GM21737 (cell line): ENCODE measurements at regions not wholly inside any gene's neighbourhood (a gene's known extent, or its start where the extent isn't known, plus 50 kb on each side); places are given as distances from the start of the nearest gene placed in this dataset.
A peak's percentile ranks its signal among the peaks of the same experiment; 100 is the strongest.
"Not testable (repeated sequence)": the region's sequence is repeated elsewhere in the genome, so short reads cannot be mapped to it uniquely, and the experiment has no call there.

Experiments used
- ATAC-seq: cut with Tn5 transposase; IDR thresholded peaks from one replicate; pipeline ENCODE4 v1.9.1; 2021; ENCODE audit warnings: mild to moderate bottlenecking, moderate library complexity; ENCODE audit not compliant: unreplicated experiment

DNA sequence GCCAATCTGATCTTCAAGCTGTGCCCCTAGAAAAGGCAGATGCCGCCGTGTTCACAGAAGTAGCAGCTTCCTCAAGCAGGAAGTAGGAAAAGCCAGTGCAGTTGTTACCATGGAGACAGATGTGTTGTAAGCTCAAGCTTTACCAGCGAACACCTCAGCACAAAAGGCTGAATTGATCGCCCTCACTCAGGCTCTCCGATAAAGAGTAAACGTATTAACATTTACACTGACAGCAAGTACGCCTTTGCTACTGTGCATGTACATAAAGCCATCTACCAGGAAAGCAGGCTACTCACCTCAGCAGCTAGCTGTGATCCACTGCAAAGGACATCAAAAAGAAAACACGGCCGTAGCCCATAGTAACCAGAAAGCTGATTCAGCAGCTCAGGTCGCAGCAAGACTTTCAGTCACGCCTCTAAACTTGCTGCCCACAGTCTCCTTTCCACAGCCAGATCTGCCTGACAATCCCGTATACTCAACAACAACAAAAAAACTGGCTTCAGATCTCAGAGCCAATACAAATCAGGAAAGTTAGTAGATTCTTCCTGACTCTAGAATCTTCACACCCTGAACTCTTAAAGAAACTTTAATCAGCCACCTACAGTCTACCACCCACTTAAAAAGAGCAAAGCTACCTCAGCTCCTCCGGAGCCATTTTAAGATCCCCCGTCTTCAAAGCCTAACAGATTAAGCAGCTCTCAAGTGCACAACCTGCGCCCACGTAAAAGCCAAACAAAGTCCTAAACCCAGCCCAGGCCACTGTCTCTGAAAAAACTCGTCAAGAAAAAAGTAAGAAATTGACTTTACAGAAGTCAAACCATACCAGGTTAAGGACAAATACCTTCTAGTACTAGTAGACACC lies 160.0 kb downstream of the DEFB131A start:
- ATAC-seq = not testable (repeated sequence)

GRCh38 chr4:9604893-9605190 lies 160.6 kb downstream of the DEFB131A start:
- not testable (repeated sequence) for ATAC-seq

DNA sequence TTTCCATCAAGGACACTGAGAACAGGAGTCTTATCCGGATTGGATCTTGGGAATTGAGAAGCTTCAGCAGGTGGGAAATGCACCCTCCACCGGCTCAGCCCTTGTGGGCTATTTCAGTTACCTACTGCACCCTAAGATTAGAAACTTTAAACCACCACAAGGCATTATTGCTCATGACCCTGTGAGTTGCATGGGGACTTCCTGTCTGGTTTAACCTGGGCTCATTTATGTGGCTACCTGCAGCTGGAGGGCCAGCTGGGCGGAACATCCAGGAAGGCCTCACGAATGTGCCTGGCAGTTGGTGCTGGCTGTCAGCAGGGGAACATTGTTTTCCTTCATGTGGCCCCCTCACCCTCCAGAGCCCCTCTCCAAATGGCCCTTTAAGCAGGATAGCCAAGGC lies 164.1 kb downstream of the DEFB131A start:
- ATAC-seq = no peak

- ATAC-seq = not testable (repeated sequence)
Observed at GRCh38 chr4:9610321-9610720, 166.1 kb downstream of the DEFB131A start.

GRCh38 chr4:9611101-9611500 lies 166.9 kb downstream of the DEFB131A start:
- no peak for ATAC-seq

DNA sequence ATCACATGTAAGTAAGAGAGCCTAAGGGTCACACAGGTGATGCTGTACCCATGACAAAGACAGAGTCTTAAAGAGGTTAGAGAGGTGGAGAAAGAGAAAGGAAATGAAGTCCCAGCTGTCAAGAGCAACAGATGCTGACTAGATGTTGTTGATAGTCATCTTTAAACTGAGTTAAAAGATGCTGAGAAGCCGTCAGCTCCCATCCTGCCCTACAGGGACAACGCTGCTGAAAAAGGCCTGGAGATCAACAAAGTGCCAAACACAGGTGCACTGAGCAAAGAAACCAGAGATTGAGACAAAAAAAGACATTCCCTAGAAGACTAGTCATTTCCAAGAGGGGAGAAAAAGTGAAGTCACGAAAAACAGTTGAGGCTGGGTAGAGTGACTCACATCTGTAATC lies 145.0 kb upstream of the DRD5 start:
- ATAC-seq = not testable (repeated sequence)

DNA sequence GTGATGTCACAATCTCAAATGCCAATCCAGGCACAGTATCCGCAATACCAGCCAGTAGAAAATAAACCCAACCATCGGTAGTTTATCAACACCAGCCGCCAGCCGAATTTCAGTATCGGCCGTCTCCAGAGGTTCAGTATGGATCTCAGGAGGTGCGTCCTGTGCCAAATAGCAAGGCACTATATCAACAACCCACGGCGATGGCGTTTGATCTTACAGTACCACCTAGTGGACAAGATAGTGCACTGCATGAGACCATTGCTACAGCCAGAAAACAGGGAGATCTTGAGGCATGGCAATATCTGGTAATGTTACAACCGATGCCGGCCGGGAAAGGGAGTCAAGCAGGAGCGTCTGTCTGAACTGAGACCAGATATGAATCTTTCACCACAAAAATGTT lies 121.8 kb upstream of the DRD5 start:
- ATAC-seq = not testable (repeated sequence)

- not testable (repeated sequence) for ATAC-seq
Observed at GRCh38 chr4:9660955-9661354, 120.5 kb upstream of the DRD5 start.

GRCh38 chr4:9670725-9671124 lies 110.7 kb upstream of the DRD5 start:
- ATAC-seq = not testable (repeated sequence)

DNA sequence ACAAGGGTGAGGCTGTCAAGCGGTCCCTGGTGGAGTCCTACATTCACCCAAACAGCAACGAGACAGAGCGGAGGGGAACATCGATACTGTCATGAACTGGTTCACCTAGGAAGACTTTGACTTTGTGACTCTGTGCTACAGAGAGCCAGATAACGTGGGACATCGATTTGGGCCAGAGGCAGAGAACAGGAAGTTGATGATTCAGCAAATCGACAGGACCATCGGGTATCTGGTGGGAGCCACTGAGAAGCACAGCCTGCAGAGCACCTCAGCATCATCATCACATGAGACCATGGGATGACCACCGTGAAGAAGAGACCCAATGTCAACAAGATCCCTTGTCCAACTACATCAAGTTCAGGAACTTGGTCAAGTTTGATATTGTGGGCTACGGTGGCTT lies 104.1 kb upstream of the DRD5 start:
- ATAC-seq = not testable (repeated sequence)

- no peak for ATAC-seq
Observed at GRCh38 chr4:9679704-9680478, 101.5 kb upstream of the DRD5 start.

GRCh38 chr4:9683174-9683573 lies 98.3 kb upstream of the DRD5 start:
- not testable (repeated sequence) for ATAC-seq

GRCh38 chr4:9685016-9685415 lies 96.4 kb upstream of the DRD5 start:
- ATAC-seq = not testable (repeated sequence)

DNA sequence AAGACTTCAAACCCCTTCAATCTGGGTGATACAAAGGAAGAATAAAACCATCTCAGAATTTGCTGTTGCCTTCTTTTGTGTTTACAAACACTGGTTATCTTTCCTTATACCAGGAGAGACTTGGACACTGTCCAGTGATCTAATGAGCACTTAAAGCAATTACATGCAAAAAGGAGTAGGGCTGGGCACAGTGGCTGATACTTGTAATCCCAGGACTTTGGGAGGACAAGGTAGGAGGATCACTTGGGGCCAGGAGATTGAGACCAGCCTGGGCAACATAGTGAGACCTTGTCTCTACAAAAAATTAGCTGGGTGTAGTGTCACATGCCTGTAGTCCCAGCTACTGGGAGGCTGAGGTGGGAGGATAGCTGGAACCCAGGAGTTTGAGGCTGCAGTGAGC lies 95.7 kb upstream of the DRD5 start:
- no peak for ATAC-seq

DNA sequence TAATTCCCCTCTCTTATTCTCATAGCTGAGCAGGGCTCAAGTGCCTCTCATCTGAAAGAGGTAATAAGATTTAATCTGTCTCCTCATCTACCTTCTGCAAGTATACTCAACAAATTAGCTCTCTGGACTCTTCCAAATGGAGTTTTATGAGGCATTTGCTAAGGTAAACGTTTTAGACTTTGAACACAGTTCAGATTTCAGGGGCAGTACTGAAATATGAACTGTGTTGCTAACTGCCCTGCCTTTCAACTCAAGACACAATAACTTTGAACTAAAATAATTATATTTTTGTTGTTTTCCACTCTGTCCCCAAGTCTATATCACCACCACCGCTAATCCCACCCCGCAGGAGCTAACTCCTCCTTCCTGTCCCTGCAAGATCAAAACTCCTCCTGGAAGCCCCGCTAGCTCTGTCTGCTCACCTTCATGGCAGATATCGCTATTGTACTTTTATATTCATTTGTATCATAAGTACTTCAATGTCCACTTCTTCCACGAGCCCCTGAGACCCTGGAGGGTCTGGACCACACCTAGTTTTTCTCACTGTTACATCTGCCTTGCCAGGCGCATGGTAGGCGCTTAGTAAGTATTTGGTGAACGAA lies 90.7 kb upstream of the DRD5 start:
- not testable (repeated sequence) for ATAC-seq

- peak; percentile 100 for ATAC-seq
Observed at GRCh38 chr4:9691238-9692065, 90.0 kb upstream of the DRD5 start.

DNA sequence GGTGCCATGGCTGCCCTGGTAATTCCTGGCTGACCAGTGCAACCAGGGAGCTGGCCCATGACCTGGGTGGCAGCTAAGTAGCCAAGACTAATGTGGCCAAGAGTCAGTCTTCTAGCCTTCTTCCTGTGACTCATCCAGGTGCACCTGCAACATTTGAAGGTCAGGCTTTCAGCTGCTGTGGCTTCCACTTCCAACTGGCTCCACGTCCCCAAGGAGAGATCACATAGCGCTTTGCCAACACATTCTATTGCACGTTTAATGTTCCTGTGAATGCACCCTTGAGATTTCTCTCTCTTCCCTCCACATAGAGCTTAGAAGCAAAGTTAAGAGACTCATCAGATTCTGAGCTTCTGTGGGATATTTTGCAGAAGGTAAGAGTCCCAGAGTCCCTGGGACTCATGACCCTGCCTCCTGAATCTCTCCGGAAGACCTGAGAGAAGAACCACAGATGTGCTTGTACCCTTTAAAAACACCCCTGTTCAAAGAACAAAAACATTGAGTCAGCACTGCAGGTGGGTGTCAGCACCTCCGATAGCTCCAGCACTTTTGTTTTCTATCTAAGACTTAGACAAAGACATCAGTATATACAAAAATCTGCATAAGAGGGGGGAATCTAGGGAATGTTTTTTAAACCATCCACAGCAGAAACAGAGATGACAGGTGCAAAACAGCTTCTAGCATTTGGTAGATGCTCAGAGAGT lies 88.5 kb upstream of the DRD5 start:
- ATAC-seq = not testable (repeated sequence)

DNA sequence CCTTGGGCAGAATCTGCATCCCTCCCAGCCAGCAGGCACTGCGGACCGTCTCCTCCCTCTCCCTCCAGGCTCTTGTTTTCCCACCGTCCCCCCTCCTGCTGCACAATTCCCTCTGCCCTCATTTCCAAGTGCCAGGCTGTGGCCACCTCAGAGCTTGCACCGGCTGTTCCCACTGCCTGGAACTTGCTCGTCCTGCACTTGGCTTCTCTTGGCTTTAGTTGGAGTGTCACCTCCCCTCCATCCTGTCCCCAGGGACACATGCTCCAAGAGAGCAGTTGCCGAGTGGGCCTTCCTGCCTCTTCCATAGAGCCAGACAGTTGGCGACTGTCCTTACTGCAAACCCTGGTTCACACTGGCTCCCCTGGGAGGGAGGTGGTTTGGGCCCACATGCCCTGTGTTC lies 87.0 kb upstream of the DRD5 start:
- not testable (repeated sequence) for ATAC-seq

- ATAC-seq = not testable (repeated sequence)
Observed at GRCh38 chr4:9695994-9696393, 85.4 kb upstream of the DRD5 start.

- not testable (repeated sequence) for ATAC-seq
Observed at GRCh38 chr4:9696561-9696960, 84.9 kb upstream of the DRD5 start.
